Lower lobe of right lung (tissue), 2 donors: ENCODE measurements at regions not wholly inside any gene's neighbourhood (a gene's known extent, or its start where the extent isn't known, plus 50 kb on each side); places are given as distances from the start of the nearest gene placed in this dataset.

Experiments
- ATAC-seq, 2 donors: fragments of 200-7000 bp; cut with Tn5 transposase; one replicate each; pipeline ENCODE4 v1.9.1; 2020 to 2022; ENCODE audit warnings: mild to moderate bottlenecking in 2 of 2, moderate library complexity in 2 of 2
- DNase-seq: peaks from one replicate; pipeline ENCODE4 v3.0.0-alpha.2; 2020
- H3K27ac ChIP-seq: fragments of 200-600 bp; one replicate; pipeline ENCODE4 v1.8.0; 2022
- H3K27me3 ChIP-seq: fragments of 200-600 bp; one replicate; pipeline ENCODE4 v1.8.0; 2022; ENCODE audit warnings: low read depth
- H3K36me3 ChIP-seq: fragments of 200-600 bp; one replicate; pipeline ENCODE4 v1.8.0; 2022; ENCODE audit warnings: mild to moderate bottlenecking
- H3K4me1 ChIP-seq: fragments of 200-600 bp; one replicate; pipeline ENCODE4 v1.8.0; 2022
- H3K4me3 ChIP-seq: fragments of 200-600 bp; one replicate; pipeline ENCODE4 v1.8.0; 2022; ENCODE audit warnings: mild to moderate bottlenecking
- H3K9me3 ChIP-seq: fragments of 200-600 bp; one replicate; pipeline ENCODE4 v1.8.0; 2022
- intact Hi-C: fragments of 100-400 bp; cut with DNase I; formaldehyde crosslinking; loops from one replicate; pipeline ENCODE4 v1.11.0; 2022
- TF ChIP-seq, protein P1 (sequence below): fragments of 200-600 bp; IDR thresholded peaks from one replicate; pipeline ENCODE4 v1.8.0; 2022; ENCODE audit warnings: antibody characterized with exemption, mild to moderate bottlenecking
- donor health status: DM: no; HTN: yes; CAD: no; lungs with severe emphysema.

DNA sequence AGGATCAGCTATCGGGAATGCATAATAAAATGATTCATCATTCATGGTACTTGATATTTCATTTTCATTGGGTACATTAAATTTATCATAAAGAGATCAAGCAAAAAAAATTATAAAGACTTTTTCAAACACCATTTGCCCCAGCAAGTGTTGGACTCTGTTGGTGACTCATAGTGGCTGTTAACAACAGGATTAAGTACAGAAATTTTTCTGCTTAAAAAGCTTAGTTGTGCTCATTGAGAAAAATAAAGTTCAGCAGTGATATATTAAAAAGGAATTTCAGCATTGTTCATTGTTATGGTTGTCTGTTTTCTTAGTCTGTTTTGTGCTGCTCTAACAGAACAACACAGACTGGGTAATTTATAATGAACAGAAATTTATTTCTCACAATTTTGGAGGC lies 86.2 kb upstream of the PCDH10 start:
- H3K27ac ChIP-seq = no peak overlapping the region
- H3K27me3 ChIP-seq = no peaks in the 10 kb centered on the region
- TF ChIP-seq, protein P1, sequence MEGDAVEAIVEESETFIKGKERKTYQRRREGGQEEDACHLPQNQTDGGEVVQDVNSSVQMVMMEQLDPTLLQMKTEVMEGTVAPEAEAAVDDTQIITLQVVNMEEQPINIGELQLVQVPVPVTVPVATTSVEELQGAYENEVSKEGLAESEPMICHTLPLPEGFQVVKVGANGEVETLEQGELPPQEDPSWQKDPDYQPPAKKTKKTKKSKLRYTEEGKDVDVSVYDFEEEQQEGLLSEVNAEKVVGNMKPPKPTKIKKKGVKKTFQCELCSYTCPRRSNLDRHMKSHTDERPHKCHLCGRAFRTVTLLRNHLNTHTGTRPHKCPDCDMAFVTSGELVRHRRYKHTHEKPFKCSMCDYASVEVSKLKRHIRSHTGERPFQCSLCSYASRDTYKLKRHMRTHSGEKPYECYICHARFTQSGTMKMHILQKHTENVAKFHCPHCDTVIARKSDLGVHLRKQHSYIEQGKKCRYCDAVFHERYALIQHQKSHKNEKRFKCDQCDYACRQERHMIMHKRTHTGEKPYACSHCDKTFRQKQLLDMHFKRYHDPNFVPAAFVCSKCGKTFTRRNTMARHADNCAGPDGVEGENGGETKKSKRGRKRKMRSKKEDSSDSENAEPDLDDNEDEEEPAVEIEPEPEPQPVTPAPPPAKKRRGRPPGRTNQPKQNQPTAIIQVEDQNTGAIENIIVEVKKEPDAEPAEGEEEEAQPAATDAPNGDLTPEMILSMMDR = no peak
- peaks cover 5% of the 10 kb centered on the region for H3K9me3 ChIP-seq
- no peak for ATAC-seq
- intact Hi-C loops = no loop called here
- DNase-seq = no peak
- no peaks in the 10 kb centered on the region for H3K4me1 ChIP-seq
- no peaks in the 10 kb centered on the region for H3K36me3 ChIP-seq
- no peak overlapping the region for H3K4me3 ChIP-seq

DNA sequence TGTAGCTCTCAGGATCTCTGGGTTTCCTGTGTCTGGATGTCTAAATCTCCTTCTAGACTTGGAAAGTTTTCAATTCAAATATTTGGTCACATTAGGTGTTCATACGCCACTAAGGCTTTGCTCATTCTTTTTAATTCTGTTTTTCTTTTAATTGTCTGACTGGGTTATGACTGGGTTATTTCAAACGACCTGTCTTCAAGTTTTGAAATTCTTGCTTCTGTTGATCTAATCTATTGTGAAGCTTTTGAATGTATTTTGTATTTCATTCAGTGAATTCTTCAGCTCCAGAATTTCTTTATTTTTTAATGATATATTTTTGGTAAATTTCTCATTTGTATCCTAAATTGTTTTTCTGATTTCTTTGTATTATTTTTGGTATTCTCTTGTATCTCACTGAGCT lies 81.0 kb upstream of the PCDH10 start:
- intact Hi-C loops = no loop called here
- no peak for DNase-seq
- ATAC-seq = no peak
- Histone ChIP-seq H3K9me3 (peaks cover 26% of the 10 kb centered on the region), H3K4me1 (no peaks in the 10 kb centered on the region), H3K27ac (no peak overlapping the region), H3K4me3 (no peak overlapping the region), H3K27me3 (no peaks in the 10 kb centered on the region), H3K36me3 (no peaks in the 10 kb centered on the region)
- TF ChIP-seq, protein P1 = no peak

DNA sequence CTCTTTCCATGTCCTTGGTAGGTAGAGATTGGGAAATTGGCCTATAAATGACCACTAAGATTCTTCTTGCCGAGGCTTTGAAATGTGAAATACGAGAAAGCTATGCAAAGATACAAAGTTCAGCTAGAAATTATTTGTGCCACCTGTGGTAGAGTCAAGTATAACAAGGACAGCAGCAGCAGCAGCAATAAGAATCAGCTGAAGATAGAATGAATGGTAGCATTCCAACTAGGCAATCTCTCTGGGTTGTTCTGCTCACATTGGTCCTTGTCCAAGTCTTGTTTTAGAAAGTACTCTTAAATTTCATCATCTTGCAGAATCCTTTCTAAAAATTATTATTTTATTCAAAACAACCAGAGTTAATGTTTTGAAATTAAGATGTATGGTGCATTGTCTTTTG lies 67.8 kb upstream of the PCDH10 start:
- no peaks in the 10 kb centered on the region for H3K9me3 ChIP-seq
- TF ChIP-seq, protein P1 = no peak
- H3K36me3 ChIP-seq = no peaks in the 10 kb centered on the region
- no peak for DNase-seq
- ATAC-seq = no peak
- no peak overlapping the region for H3K27ac ChIP-seq
- no peak overlapping the region for H3K4me3 ChIP-seq
- intact Hi-C loops = no loop called here
- no peaks in the 10 kb centered on the region for H3K4me1 ChIP-seq
- no peaks in the 10 kb centered on the region for H3K27me3 ChIP-seq

DNA sequence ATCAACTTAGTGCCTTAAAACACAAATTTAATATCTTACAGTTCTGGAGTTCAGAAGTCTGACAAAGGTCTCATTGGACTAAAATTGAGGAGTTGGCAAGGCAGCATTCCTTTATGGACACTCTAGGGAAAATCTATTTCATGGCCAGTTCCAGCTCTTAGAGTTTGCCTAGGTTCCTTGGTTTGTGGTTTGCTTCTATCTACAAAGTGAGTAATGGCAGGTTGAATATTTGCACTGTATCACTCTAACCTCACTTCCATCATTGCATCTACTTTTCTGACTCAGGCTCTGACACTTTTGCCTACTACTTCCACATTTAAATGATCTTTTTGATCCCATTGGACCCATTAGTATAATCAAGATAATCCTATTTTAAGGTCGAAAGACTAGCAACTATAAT lies 64.7 kb upstream of the PCDH10 start:
- Histone ChIP-seq H3K36me3 (no peaks in the 10 kb centered on the region), H3K27ac (no peak overlapping the region), H3K4me3 (no peak overlapping the region), H3K27me3 (no peaks in the 10 kb centered on the region), H3K9me3 (no peaks in the 10 kb centered on the region), H3K4me1 (no peaks in the 10 kb centered on the region)
- DNase-seq (no peak), ATAC-seq (no peak)
- TF ChIP-seq, protein P1 = no peak
- intact Hi-C loops = no loop called here

DNA sequence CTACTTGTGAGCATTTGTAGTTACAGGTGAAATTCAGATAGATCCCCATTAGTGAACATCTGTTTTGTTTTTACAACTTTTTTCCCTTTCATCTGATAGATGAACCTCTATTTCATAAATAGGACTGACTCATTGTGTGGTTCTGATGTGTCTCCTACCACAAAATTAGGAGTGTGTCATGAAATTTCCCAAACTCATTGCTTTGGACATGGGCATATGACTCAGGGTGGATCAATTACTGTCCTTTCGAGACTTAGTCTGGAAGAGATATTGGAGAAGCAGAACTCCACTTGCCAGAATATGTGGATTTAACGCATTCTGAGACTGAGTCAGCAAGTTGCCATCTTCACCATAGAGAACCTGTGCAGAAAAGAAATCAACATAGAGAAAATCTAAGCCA lies 53.5 kb upstream of the PCDH10 start:
- TF ChIP-seq, protein P1 = no peak
- Histone ChIP-seq H3K4me3 (no peak overlapping the region), H3K36me3 (no peaks in the 10 kb centered on the region), H3K4me1 (no peaks in the 10 kb centered on the region), H3K9me3 (no peaks in the 10 kb centered on the region), H3K27me3 (no peaks in the 10 kb centered on the region), H3K27ac (no peak overlapping the region)
- DNase-seq (no peak), ATAC-seq (no peak)
- intact Hi-C loops = no loop called here

DNA sequence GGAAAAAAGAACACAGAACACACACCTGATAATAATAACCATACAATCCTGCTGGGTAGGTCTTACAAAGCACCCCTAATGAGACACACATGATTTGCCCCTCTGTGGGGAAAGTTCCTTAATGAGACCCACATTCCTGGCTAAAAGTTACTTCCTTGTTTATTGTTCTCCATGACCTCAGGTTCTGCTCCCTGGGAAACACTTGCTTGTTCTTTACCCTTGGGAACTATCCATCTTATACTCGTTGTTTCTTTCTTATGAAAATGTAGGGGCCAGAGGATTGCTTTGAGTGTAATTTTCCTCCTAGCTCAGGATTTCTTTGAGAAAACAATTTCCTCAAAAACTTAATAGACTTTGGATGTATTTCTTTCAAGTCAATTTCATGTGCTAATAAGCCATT lies 52.1 kb upstream of the PCDH10 start:
- TF ChIP-seq, protein P1 = no peak
- intact Hi-C loops = no loop called here
- Histone ChIP-seq H3K4me3 (no peak overlapping the region), H3K4me1 (no peaks in the 10 kb centered on the region), H3K9me3 (no peaks in the 10 kb centered on the region), H3K36me3 (no peaks in the 10 kb centered on the region), H3K27me3 (no peaks in the 10 kb centered on the region), H3K27ac (no peak overlapping the region)
- DNase-seq = no peak
- ATAC-seq = no peak
